Psoas muscle (tissue), 7 donors: ENCODE measurements at regions not wholly inside any gene's neighbourhood (a gene's known extent, or its start where the extent isn't known, plus 50 kb on each side); places are given as distances from the start of the nearest gene placed in this dataset.
"Not testable (repeated sequence)": the region's sequence is repeated elsewhere in the genome, so short reads cannot be mapped to it uniquely, and the experiment has no call there.

ENCODE experiments used
- ATAC-seq, 4 donors: fragments of 200-7000 bp; cut with Tn5 transposase; one replicate each; pipeline ENCODE4 v1.9.1; 2020; ENCODE audit warnings: moderate library complexity in 3 of 4, mild to moderate bottlenecking in 2 of 4
- DNase-seq, 2 donors: peaks; one replicate each; pipeline ENCODE4 v3.0.0-alpha.2; 2020
- H3K27ac ChIP-seq: fragments of 200-600 bp; one replicate; pipeline ENCODE4 v1.8.0; 2022
- H3K27me3 ChIP-seq, 3 donors: fragments of 200-600 bp in 1 of 3; one replicate each; pipeline versions ENCODE4 v1.6.1 to v1.8.0; 2013 to 2022; ENCODE audit warnings: low read length in 2 of 3, mild to moderate bottlenecking in 2 of 3, moderate library complexity in 1 of 3; ENCODE audit not compliant: insufficient read depth in 3 of 3
- H3K36me3 ChIP-seq, 2 donors: fragments of 200-600 bp in 1 of 2; one replicate each; pipeline versions ENCODE4 v1.6.1 to v1.8.0; 2013 to 2022; ENCODE audit warnings: low read depth in 1 of 2, mild to moderate bottlenecking in 1 of 2, moderate library complexity in 1 of 2; ENCODE audit not compliant: insufficient read depth in 1 of 2
- H3K4me1 ChIP-seq: fragments of 200-600 bp; one replicate; pipeline ENCODE4 v1.8.0; 2022
- H3K4me3 ChIP-seq: fragments of 200-600 bp; one replicate; pipeline ENCODE4 v1.8.0; 2022; ENCODE audit warnings: mild to moderate bottlenecking
- H3K9me3 ChIP-seq: fragments of 200-600 bp; one replicate; pipeline ENCODE4 v1.8.0; 2022
- CTCF ChIP-seq: fragments of 200-600 bp; IDR thresholded peaks from one replicate; pipeline ENCODE4 v1.8.0; 2022; ENCODE audit warnings: antibody characterized with exemption
- WGBS, 3 donors: extraction: QIAGEN DNeasy Blood & Tissue Kit; methylation state at CpG; one replicate each; pipeline versions ENCODE4 v1.1.6 to v1.1.7; 2013; 5-methylcytosine and 5-hydroxymethylcytosine counted together
- intact Hi-C, 2 donors: fragments of 100-400 bp; cut with DNase I; formaldehyde crosslinking; loops; one replicate each; pipeline versions ENCODE4 v1.11.0 to v1.14.2; 2022
- donor health status: healthy with polysubstance abuse.
- donor health status: DM: no; HTN: no; CAD: no; lungs with moderate emphysema.
- donor health status: Bipolar disorder and iron deficiency.
- donor health status: healthy.
- donor health status: DM: yes; HTN: yes; CAD: no.
- donor health status: DM: no; HTN: no; CAD: no.
- donor health status: DM: yes; HTN: yes; CAD: no.

GRCh38 chr2:175729049-175729706 lies 272.9 kb downstream of the LNPK start:
- 58 to 72% (median 62%) methylated on average over 4 of the region's 4 CpGs for WGBS, 3 donors
- ATAC-seq: peak in 2 of 4 donors; percentile 50 to 73
- no peaks in the 10 kb centered on the region for H3K36me3 ChIP-seq
- no peak for DNase-seq
- no peak for TF ChIP-seq CTCF
- H3K9me3 ChIP-seq: peaks cover 7% of the 10 kb centered on the region
- H3K4me3 ChIP-seq: no peak overlapping the region
- no peak overlapping the region for H3K27ac ChIP-seq
- intact Hi-C loops: no loop called here
- no peaks in the 10 kb centered on the region for H3K4me1 ChIP-seq
- H3K27me3 ChIP-seq: no peaks in the 10 kb centered on the region

GRCh38 chr2:175728032-175728431 lies 274.0 kb downstream of the LNPK start:
- H3K27me3 ChIP-seq: no peaks in the 10 kb centered on the region
- DNase-seq (no peak), ATAC-seq (no peak)
- TF ChIP-seq CTCF: no peak
- WGBS, 3 donors: 65 to 70% (median 69%) methylated on average over 4 of the region's 4 CpGs
- H3K9me3 ChIP-seq: peaks cover 7% of the 10 kb centered on the region
- intact Hi-C loops: no loop called here
- no peak overlapping the region for H3K4me3 ChIP-seq
- H3K27ac ChIP-seq: no peak overlapping the region
- no peaks in the 10 kb centered on the region for H3K4me1 ChIP-seq
- no peaks in the 10 kb centered on the region for H3K36me3 ChIP-seq

- TF ChIP-seq CTCF: no peak
Measured at GRCh38 chr2:175726223-175726622, 275.8 kb downstream of the LNPK start.

GRCh38 chr2:175709248-175709647 lies 292.8 kb downstream of the LNPK start:
- no peak for DNase-seq
- WGBS, 3 donors: 69 to 78% (median 69%) methylated on average over 6 of the region's 6 CpGs
- Histone ChIP-seq H3K36me3 (no peaks in the 10 kb centered on the region), H3K9me3 (peaks cover 4% of the 10 kb centered on the region), H3K4me3 (no peak overlapping the region), H3K4me1 (no peaks in the 10 kb centered on the region), H3K27ac (no peak overlapping the region), H3K27me3 (no peaks in the 10 kb centered on the region)
- intact Hi-C loops: no loop called here
- TF ChIP-seq CTCF: no peak
- no peak for ATAC-seq

More at GRCh38 chr2:175726223-175726622, 275.8 kb downstream of the LNPK start:
- ATAC-seq: no peak
- H3K4me3 ChIP-seq: no peak overlapping the region
- H3K27me3 ChIP-seq: no peaks in the 10 kb centered on the region
- H3K27ac ChIP-seq: no peak overlapping the region
- 63 to 73% (median 71%) methylated on average over 2 of the region's 2 CpGs for WGBS, 3 donors
- intact Hi-C loops: no loop called here
- no peak for DNase-seq
- H3K4me1 ChIP-seq: no peaks in the 10 kb centered on the region
- peaks cover 4% of the 10 kb centered on the region for H3K9me3 ChIP-seq
- no peaks in the 10 kb centered on the region for H3K36me3 ChIP-seq

- intact Hi-C loops: no loop called here
- no peak overlapping the region for H3K4me3 ChIP-seq
- DNase-seq (no peak), ATAC-seq (no peak)
- no peaks in the 10 kb centered on the region for H3K36me3 ChIP-seq
- WGBS, 3 donors: 80 to 85% (median 85%) methylated on average over 8 of the region's 8 CpGs
- no peak for TF ChIP-seq CTCF
- H3K9me3 ChIP-seq: no peaks in the 10 kb centered on the region
- no peaks in the 10 kb centered on the region for H3K4me1 ChIP-seq
- no peaks in the 10 kb centered on the region for H3K27me3 ChIP-seq
- H3K27ac ChIP-seq: no peak overlapping the region
Measured at GRCh38 chr2:175707322-175707721, 294.7 kb downstream of the LNPK start.

- H3K4me3 ChIP-seq, H3K27me3 ChIP-seq, intact Hi-C loops, H3K27ac ChIP-seq, H3K9me3 ChIP-seq, DNase-seq, H3K36me3 ChIP-seq, ATAC-seq, H3K4me1 ChIP-seq: not testable (repeated sequence)
- WGBS, 3 donors: 90 to 95% (median 94%) methylated on average over 20 to 22 of the region's 22 CpGs
Measured at GRCh38 chr2:175704568-175704967, 297.5 kb downstream of the LNPK start.
